Bronchial epithelial cell (primary cell): ENCODE measurements at regions not wholly inside any gene's neighbourhood (a gene's known extent, or its start where the extent isn't known, plus 50 kb on each side); places are given as distances from the start of the nearest gene placed in this dataset.

Experiments
- DNase-seq: peaks from one replicate; pipeline ENCODE4 v3.0.0-alpha.2; 2010; ENCODE audit warnings: low read depth
- FAIRE-seq: peaks from 2 replicates; lab custom pipeline; 2011; peaks lifted over from hg19 to GRCh38; lab: Jason Lieb, UNC
- H3K27me3 ChIP-seq: 2 replicates; pipeline ENCODE4 v1.5.1; 2011; ENCODE audit warnings: low read length; ENCODE audit not compliant: control insufficient read depth, insufficient read depth
- H3K36me3 ChIP-seq: 2 replicates; pipeline ENCODE4 v1.5.1; 2011; ENCODE audit warnings: low read length; ENCODE audit not compliant: control insufficient read depth, insufficient read depth
- H3K4me3 ChIP-seq: 2 replicates; pipeline ENCODE4 v1.5.1; 2011; ENCODE audit warnings: mild to moderate bottlenecking, low read depth, low read length, control low read depth
- TF ChIP-seq, protein P1 (sequence below): IDR thresholded peaks from 2 replicates; pipeline ENCODE4 v1.5.1; 2011; ENCODE audit warnings: mild to moderate bottlenecking, moderate library complexity, low read length, control low read depth, inconsistent platforms; ENCODE audit not compliant: insufficient read depth, severe bottlenecking

DNA sequence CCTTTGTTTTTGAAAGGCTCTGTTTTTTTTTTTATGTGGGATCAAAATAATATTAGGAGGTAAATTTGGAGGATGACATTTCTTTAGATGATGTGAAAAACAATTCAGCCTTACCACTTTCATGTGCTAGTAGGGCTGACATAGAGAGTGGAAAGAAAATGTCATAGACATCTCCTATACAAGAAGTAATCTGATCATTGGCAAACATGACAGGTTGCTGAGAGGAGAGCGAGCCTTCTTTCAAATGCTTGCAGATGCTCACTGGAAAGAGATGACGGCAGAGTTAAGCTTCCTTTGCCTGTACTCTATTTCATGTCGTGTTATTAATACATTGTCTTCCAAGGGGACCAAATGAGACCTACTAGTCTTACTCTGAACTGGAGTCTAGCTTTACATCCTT lies 160.1 kb upstream of the DAP start:
- TF ChIP-seq, protein P1, sequence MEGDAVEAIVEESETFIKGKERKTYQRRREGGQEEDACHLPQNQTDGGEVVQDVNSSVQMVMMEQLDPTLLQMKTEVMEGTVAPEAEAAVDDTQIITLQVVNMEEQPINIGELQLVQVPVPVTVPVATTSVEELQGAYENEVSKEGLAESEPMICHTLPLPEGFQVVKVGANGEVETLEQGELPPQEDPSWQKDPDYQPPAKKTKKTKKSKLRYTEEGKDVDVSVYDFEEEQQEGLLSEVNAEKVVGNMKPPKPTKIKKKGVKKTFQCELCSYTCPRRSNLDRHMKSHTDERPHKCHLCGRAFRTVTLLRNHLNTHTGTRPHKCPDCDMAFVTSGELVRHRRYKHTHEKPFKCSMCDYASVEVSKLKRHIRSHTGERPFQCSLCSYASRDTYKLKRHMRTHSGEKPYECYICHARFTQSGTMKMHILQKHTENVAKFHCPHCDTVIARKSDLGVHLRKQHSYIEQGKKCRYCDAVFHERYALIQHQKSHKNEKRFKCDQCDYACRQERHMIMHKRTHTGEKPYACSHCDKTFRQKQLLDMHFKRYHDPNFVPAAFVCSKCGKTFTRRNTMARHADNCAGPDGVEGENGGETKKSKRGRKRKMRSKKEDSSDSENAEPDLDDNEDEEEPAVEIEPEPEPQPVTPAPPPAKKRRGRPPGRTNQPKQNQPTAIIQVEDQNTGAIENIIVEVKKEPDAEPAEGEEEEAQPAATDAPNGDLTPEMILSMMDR: no peak
- Histone ChIP-seq H3K27me3 (no peaks in the 10 kb centered on the region), H3K36me3 (no peaks in the 10 kb centered on the region), H3K4me3 (no peak overlapping the region)
- DNase-seq: no peak
- no peak for FAIRE-seq

DNA sequence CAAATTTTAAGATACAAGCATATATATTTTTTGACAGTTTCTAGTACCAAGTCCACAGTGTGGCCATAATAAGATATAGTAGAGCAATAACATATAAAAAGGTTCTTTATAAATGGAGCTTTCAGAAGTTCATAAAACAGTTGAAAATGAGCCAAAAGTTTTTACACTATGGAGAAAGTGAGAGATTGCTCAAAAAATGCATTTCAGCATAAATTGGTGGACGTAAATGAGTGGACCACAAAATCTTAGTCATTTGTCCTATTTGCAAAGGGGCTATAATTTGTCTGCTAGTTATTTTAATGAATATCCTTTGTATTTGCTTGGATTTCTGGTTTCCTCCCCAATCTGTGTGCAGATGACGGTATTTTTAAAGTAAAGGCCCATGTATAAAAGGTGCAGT lies 159.4 kb upstream of the DAP start:
- TF ChIP-seq, protein P1: no peak
- Histone ChIP-seq H3K4me3 (no peak overlapping the region), H3K27me3 (no peaks in the 10 kb centered on the region), H3K36me3 (no peaks in the 10 kb centered on the region)
- FAIRE-seq (no peak), DNase-seq (no peak)

- FAIRE-seq: no peak
Measured at GRCh38 chr5:10914741-10915480, 153.9 kb upstream of the DAP start.

GRCh38 chr5:10913841-10914240 lies 152.8 kb upstream of the DAP start:
- FAIRE-seq: no peak
- no peaks in the 10 kb centered on the region for H3K36me3 ChIP-seq

More at GRCh38 chr5:10914741-10915480, 153.9 kb upstream of the DAP start:
- TF ChIP-seq, protein P1: no peak
- no peaks in the 10 kb centered on the region for H3K36me3 ChIP-seq
- H3K27me3 ChIP-seq: no peaks in the 10 kb centered on the region
- no peak overlapping the region for H3K4me3 ChIP-seq
- DNase-seq: no peak

GRCh38 chr5:10913181-10913810 lies 152.3 kb upstream of the DAP start:
- DNase-seq (no peak), FAIRE-seq (no peak)
- H3K4me3 ChIP-seq: no peak overlapping the region
- H3K36me3 ChIP-seq: no peaks in the 10 kb centered on the region
- no peaks in the 10 kb centered on the region for H3K27me3 ChIP-seq
- TF ChIP-seq, protein P1: no peak

More at GRCh38 chr5:10913841-10914240, 152.8 kb upstream of the DAP start:
- Histone ChIP-seq H3K4me3 (no peak overlapping the region), H3K27me3 (no peaks in the 10 kb centered on the region)
- TF ChIP-seq, protein P1: no peak
- DNase-seq: peak; percentile 77
